Loucy (cell line): ENCODE measurements at regions not wholly inside any gene's neighbourhood (a gene's known extent, or its start where the extent isn't known, plus 50 kb on each side); places are given as distances from the start of the nearest gene placed in this dataset.
"Not testable (repeated sequence)": the region's sequence is repeated elsewhere in the genome, so short reads cannot be mapped to it uniquely, and the experiment has no call there.

ENCODE experiments used
- CTCF ChIP-seq: fragments of 200-600 bp; sonication (generic); conservative IDR thresholded peaks from 2 replicates; pipeline ENCODE4 v1.5.1; 2014; ENCODE audit warnings: mild to moderate bottlenecking, antibody characterized with exemption, low read length
- EZH2phosphoT487 ChIP-seq: fragments of 200-600 bp; IDR thresholded peaks from 2 replicates; pipeline ENCODE4 v1.6.1; 2018; ENCODE audit warnings: antibody characterized with exemption, mild to moderate bottlenecking, moderate library complexity, borderline replicate concordance

DNA sequence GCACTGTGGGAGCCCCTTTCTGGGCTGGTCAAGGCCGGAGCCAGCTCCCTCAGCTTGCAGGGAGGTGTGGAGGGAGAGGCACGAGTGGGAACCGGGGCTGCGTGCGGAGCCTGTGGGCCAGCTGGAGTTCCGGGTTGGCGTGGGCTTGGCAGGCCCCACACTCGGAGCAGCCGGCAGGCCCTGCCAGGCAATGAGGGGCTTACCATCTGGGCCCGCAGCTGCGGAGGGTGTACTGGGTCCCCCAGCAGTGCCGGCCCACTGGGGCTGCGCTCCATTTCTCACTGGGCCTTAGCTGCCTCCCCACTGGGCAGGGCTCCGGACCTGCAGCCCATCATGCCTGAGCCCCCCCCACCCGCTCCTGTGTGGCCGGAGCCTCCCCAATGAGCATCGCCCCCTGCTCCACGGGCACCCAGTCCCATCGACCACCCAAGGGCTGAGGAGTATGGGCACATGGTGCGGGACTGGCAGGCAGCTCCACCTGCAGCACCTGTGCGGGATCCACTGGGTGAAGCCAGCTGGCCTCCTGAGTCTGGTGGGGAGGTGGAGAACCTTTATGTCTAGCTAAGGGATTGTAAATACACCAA is 693.8 kb upstream of the GNPDA2 start:
- not testable (repeated sequence) for TF ChIP-seq CTCF, EZH2phosphoT487
